BLaER1 (cell line): ENCODE measurements at regions not wholly inside any gene's neighbourhood (a gene's known extent, or its start where the extent isn't known, plus 50 kb on each side); places are given as distances from the start of the nearest gene placed in this dataset.

Experiments
- H3K27ac ChIP-seq: shearing (Covaris generic); formaldehyde crosslinking; 2 replicates; pipeline ENCODE4 v1.8.1; 2022
- H3K27me3 ChIP-seq: shearing (Covaris generic); formaldehyde crosslinking; 2 replicates; pipeline ENCODE4 v1.8.1; 2022
- H3K36me3 ChIP-seq: shearing (Covaris generic); formaldehyde crosslinking; 2 replicates; pipeline ENCODE4 v1.8.1; 2022
- H3K4me1 ChIP-seq: shearing (Covaris generic); formaldehyde crosslinking; 2 replicates; pipeline ENCODE4 v1.8.1; 2022
- H3K4me2 ChIP-seq: shearing (Covaris generic); formaldehyde crosslinking; 2 replicates; pipeline ENCODE4 v1.8.1; 2022
- H3K4me3 ChIP-seq: shearing (Covaris generic); formaldehyde crosslinking; 2 replicates; pipeline ENCODE4 v1.8.1; 2022
- H3K9ac ChIP-seq: shearing (Covaris generic); formaldehyde crosslinking; 2 replicates; pipeline ENCODE4 v1.8.1; 2022
- H3K9me3 ChIP-seq: shearing (Covaris generic); formaldehyde crosslinking; 2 replicates; pipeline ENCODE4 v1.8.1; 2022
- H4K20me1 ChIP-seq: shearing (Covaris generic); formaldehyde crosslinking; 2 replicates; pipeline ENCODE4 v1.8.1; 2022
- Cebpa-rat ChIP-seq: shearing (Covaris generic); IDR thresholded peaks from 2 replicates; pipeline ENCODE4 v1.8.1; 2022

DNA sequence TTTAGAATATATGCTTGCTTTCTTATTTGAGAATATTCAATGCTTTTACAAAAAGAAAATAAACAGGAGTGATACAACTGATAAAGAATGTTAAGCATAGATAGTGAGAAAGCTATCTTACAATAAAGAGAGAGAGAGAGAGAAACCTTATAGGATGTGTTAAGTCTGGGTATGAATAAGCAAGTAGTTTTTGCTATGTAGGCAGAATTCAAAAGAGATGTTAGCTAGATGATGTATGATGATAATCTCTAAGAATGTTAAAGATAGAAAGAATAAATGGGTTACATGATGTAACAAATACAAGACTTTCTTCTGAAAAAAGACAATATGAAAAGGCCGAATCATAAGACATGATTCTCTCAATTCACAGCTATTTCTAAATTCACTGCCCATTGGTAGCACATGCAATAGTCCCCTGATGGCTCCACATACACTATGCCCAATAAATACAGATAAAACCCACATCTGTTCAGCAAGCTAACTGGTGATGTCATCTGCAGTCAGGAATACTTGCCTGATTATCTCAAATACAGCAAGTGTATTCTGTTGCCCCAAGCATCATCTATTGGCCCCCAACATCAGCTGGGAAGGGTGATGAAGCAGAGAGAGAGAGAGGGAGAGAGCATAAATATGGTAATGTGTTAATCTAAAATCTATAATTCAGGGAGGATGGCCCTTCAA lies 169.2 kb upstream of the LYSMD4 start:
- no peak for TF ChIP-seq Cebpa-rat
- Histone ChIP-seq H3K9ac (no peak overlapping the region), H3K4me2 (no peak overlapping the region), H3K4me3 (no peak overlapping the region), H3K27me3 (no peaks in the 10 kb centered on the region), H3K9me3 (peaks cover 12% of the 10 kb centered on the region; the same call in 1 of the 2 replicates), H4K20me1 (no peaks in the 10 kb centered on the region), H3K4me1 (peaks cover 7% of the 10 kb centered on the region; the same call in 1 of the 2 replicates), H3K27ac (no peak overlapping the region), H3K36me3 (no peaks in the 10 kb centered on the region; the same call in 1 of the 2 replicates)

DNA sequence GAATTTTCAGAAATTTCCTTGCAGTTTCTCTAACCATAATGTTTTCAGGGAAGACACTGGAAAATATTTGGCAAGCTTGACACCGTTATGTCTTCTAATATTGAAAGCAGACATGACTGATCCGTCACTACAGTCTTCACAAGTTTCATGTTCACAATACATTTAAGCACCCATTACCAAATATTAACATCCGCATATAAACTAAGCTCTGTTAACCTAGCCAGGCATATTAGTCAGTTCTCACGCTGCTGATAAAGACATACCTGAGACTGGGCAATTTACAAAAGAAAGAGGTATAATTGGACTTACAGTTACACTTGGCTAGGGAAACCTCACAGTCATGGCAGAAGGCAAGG lies 162.7 kb upstream of the LYSMD4 start:
- Histone ChIP-seq H3K9me3 (peaks cover 17% of the 10 kb centered on the region; the same call in 1 of the 2 replicates), H3K27me3 (no peaks in the 10 kb centered on the region), H3K4me1 (no peaks in the 10 kb centered on the region), H3K36me3 (no peaks in the 10 kb centered on the region; the same call in 1 of the 2 replicates), H3K9ac (no peak overlapping the region), H3K4me2 (no peak overlapping the region), H3K4me3 (no peak overlapping the region), H4K20me1 (no peaks in the 10 kb centered on the region), H3K27ac (no peak overlapping the region)
- TF ChIP-seq Cebpa-rat, result no peak

DNA sequence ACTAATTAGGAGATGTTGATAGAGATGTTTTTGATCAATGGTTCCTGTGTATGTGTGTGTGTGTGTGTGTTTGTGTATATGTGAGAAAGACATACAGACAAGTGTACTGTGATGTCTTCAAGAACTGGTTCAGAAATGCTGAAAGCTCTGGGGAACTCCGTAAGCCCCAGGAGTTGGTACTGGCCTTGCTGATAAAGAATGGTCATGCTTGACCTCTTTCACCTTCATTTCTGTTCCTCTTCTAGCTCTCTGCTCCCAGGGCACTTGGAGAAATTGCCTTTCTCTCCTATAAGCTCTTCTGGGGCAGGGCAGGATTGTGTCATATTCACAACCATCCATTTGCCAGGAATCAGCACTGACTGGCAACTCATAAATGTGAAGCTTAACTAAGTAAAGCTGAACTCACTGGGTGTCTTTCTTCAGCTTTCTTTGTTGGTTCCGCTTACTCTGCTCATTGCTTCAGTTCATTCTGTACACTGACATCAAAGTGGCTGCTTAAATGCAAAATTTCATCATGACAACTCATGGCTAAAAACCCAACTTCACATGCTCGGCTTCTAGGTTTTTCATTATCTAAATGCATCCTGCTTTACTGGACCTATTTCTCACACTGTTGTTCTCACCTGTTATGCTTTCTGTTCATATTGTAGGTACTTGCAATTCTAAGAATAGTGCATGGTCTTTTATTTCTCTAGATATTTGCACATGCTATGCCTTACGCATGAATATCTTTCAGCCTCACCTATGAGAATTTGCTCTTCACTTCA lies 162.1 kb upstream of the LYSMD4 start:
- no peak for TF ChIP-seq Cebpa-rat
- Histone ChIP-seq H3K4me3 (no peak overlapping the region), H4K20me1 (no peaks in the 10 kb centered on the region), H3K36me3 (peaks cover 4% of the 10 kb centered on the region; the same call in 1 of the 2 replicates), H3K27me3 (no peaks in the 10 kb centered on the region), H3K27ac (no peak overlapping the region), H3K4me1 (no peaks in the 10 kb centered on the region), H3K4me2 (no peak overlapping the region), H3K9me3 (peaks cover 17% of the 10 kb centered on the region; the same call in 1 of the 2 replicates), H3K9ac (no peak overlapping the region)

DNA sequence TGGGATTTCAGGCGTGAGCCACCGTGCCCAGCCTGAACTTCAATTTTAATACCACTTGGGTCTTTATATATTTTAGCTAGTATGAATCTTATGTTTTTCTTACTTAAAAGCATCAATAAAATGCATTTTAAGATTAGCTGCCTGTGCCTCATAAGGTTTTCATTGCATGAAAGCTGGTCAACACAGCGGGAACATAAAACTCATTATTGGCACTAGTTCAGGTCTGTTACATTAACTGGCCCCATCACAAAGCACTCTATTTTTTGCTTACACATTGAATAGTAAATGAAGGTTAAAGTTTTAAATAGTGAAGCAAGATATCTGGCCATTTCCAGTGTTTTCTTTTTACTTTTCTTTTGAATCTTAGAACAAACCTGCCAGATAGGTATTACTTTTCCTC lies 145.6 kb upstream of the LYSMD4 start:
- H4K20me1 ChIP-seq, result no peaks in the 10 kb centered on the region
- TF ChIP-seq Cebpa-rat, result no peak
- H3K27ac ChIP-seq, result no peak overlapping the region
- H3K4me2 ChIP-seq, result no peak overlapping the region
- H3K4me1 ChIP-seq, result no peaks in the 10 kb centered on the region
- no peak overlapping the region for H3K4me3 ChIP-seq
- no peaks in the 10 kb centered on the region for H3K36me3 ChIP-seq
- no peak overlapping the region for H3K9ac ChIP-seq
- 0 out of 2 replicates have a peak, but pooled peaks cover 3% of the 10 kb centered on the region for H3K9me3 ChIP-seq
- no peaks in the 10 kb centered on the region for H3K27me3 ChIP-seq

DNA sequence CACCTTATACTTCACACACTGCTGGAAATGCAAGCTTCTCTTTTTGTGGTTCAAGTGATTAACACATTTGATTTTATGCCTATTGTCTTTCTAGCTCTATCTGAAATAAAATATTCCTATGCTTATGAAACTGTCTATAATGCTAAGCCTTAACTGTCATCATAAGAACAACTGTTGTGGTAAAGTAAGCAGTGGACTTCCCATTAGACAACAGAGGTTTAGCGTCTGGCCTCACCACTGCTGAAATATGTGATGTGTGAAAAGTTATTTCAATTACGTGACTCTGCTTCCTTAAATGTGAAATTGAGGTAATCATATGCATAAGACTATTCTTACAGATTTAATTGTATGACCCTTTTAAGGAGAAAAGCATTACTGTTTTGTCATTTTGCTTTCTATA lies 140.2 kb upstream of the LYSMD4 start:
- H4K20me1 ChIP-seq, result no peaks in the 10 kb centered on the region
- H3K9me3 ChIP-seq, result no peaks in the 10 kb centered on the region
- no peak overlapping the region for H3K4me3 ChIP-seq
- no peaks in the 10 kb centered on the region for H3K4me1 ChIP-seq
- H3K27ac ChIP-seq, result no peak overlapping the region
- no peaks in the 10 kb centered on the region for H3K36me3 ChIP-seq
- H3K27me3 ChIP-seq, result no peaks in the 10 kb centered on the region
- no peak overlapping the region for H3K4me2 ChIP-seq
- H3K9ac ChIP-seq, result no peak overlapping the region
- TF ChIP-seq Cebpa-rat, result no peak

DNA sequence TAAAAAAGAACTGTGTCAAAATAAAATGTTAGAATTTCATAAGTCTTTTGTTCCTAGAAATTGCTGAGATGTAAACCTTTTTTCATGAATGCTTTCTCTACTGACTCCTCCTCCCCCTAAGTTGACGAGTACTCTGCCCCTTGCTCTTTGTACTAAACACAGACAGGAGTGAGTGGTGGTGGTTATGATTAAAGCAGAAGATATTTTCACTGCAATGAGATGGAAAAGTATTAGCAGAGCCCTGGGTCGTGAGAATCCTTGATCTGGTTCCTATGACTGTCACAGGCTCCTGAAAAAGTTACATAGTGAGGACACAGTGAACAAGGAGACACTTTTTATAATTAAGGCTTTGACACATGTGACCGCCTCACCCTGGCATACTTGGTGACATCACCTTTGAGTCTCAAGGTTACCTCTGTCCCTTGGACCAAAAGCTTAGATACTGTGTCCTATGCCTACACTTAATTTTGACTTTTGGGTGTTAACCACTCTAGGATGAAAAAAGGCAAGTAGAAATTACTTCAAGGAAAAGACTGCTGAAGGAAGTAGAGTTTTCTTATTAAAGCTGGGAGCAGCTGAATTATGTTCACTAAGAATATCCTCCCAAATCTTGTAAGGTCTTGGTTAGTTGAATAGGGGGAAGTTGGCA lies 130.4 kb upstream of the LYSMD4 start:
- Histone ChIP-seq H3K9ac (no peak overlapping the region), H3K36me3 (peaks cover 10% of the 10 kb centered on the region), H3K27ac (no peak overlapping the region), H3K4me1 (no peaks in the 10 kb centered on the region), H4K20me1 (no peaks in the 10 kb centered on the region), H3K27me3 (no peaks in the 10 kb centered on the region), H3K9me3 (no peaks in the 10 kb centered on the region), H3K4me3 (no peak overlapping the region), H3K4me2 (no peak overlapping the region)
- TF ChIP-seq Cebpa-rat, result no peak

DNA sequence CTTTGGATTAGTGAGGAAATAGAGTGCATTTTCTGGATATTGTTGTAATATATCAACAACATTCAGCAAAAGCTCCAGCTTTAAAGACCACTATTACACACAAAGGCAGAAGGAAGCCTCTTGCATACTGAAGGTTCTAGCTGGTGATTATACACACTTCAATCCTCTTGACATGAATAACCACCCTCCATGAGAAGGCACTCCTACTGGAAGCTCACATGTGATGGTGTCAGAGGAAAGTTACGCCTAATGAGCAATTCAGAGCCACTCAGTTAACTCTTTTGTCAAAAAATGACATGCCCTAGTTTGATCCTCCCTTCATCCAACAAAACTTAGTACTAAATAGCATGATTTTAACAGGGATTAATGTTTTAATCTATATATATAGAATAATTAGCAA lies 124.6 kb upstream of the LYSMD4 start:
- Histone ChIP-seq H3K27me3 (no peaks in the 10 kb centered on the region), H3K27ac (no peak overlapping the region), H3K4me3 (no peak overlapping the region), H4K20me1 (no peaks in the 10 kb centered on the region), H3K9ac (no peak overlapping the region), H3K4me1 (no peaks in the 10 kb centered on the region), H3K4me2 (no peak overlapping the region), H3K36me3 (no peaks in the 10 kb centered on the region), H3K9me3 (no peaks in the 10 kb centered on the region)
- no peak for TF ChIP-seq Cebpa-rat

DNA sequence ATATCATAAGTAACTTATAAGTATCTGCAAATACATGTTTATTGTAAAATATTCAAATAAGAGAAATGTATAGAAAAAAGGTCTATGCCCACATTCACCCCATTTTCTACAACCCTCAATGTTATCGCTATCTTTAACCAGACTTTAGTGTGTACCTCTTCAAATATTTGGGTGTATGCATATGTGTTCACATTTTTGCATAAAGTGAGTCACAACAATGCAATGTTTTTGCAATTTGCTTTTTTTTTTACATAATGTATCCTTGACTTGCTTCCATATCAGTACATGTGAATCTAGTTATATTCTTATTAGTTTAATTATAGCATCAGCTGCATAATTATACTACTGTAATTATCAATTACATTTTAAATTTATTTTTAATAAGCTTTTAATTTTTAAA lies 117.3 kb upstream of the LYSMD4 start:
- Histone ChIP-seq H3K4me3 (no peak overlapping the region), H3K36me3 (no peaks in the 10 kb centered on the region), H3K9ac (no peak overlapping the region), H3K4me2 (no peak overlapping the region), H4K20me1 (no peaks in the 10 kb centered on the region), H3K4me1 (no peaks in the 10 kb centered on the region), H3K9me3 (no peaks in the 10 kb centered on the region), H3K27me3 (no peaks in the 10 kb centered on the region), H3K27ac (no peak overlapping the region)
- TF ChIP-seq Cebpa-rat, result no peak

DNA sequence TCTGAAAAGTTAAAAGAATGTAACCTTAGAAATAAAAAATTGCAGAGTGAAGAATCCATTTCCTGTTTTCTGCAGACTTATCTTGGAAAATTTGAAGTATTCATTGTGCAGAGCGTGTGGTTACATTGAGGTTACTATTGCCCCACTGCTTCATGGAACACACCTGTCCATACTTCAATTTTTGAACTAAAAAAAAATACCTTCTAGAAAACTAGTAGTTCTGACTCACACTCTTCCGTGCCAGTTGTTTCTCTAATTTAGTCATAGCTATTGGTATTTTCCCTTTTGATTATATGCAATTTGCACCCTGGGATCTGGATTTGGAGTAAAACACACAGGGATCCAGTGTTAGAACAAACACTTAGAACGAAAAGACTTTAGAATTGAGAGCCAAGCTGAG lies 111.8 kb upstream of the LYSMD4 start:
- H3K27ac ChIP-seq, result no peak overlapping the region
- H3K4me1 ChIP-seq, result no peaks in the 10 kb centered on the region
- no peak overlapping the region for H3K9ac ChIP-seq
- H4K20me1 ChIP-seq, result no peaks in the 10 kb centered on the region
- H3K4me3 ChIP-seq, result no peak overlapping the region
- no peaks in the 10 kb centered on the region for H3K27me3 ChIP-seq
- H3K4me2 ChIP-seq, result no peak overlapping the region
- H3K9me3 ChIP-seq, result no peaks in the 10 kb centered on the region
- H3K36me3 ChIP-seq, result 0 out of 2 replicates have a peak, but pooled peaks cover under 1% of the 10 kb centered on the region
- TF ChIP-seq Cebpa-rat, result no peak

DNA sequence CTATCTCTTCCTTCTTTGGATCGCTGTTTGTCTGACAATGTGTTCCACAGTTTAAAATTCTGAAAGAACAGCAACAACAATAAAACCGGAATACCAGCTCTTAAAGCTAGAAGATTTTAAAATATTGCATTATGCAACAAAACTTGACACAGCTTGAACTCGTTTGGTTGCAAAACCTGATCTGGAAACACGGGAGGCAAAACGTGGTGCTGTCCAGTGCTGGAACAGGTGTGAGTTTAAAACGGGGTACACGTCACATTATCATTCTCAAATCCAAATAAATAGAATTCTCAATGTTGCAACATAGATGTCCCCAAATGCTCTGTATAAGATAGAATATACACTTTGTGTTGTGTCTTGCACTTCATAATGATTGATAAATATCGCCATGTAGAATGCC lies 110.9 kb upstream of the LYSMD4 start:
- no peak for TF ChIP-seq Cebpa-rat
- 0 out of 2 replicates have a peak, but pooled peaks cover 9% of the 10 kb centered on the region for H3K36me3 ChIP-seq
- no peak overlapping the region for H3K9ac ChIP-seq
- no peaks in the 10 kb centered on the region for H3K9me3 ChIP-seq
- H3K4me1 ChIP-seq, result no peaks in the 10 kb centered on the region
- no peaks in the 10 kb centered on the region for H4K20me1 ChIP-seq
- no peak overlapping the region for H3K4me2 ChIP-seq
- H3K27ac ChIP-seq, result no peak overlapping the region
- H3K27me3 ChIP-seq, result no peaks in the 10 kb centered on the region
- no peak overlapping the region for H3K4me3 ChIP-seq
